Urinary bladder (tissue), 3 donors: ENCODE measurements at regions not wholly inside any gene's neighbourhood (a gene's known extent, or its start where the extent isn't known, plus 50 kb on each side); places are given as distances from the start of the nearest gene placed in this dataset.
"Not testable (repeated sequence)": the region's sequence is repeated elsewhere in the genome, so short reads cannot be mapped to it uniquely, and the experiment has no call there.

Experiments
- DNase-seq: peaks from one replicate; pipeline ENCODE4 v3.0.0-alpha.2; 2015; ENCODE audit errors: extremely low spot score
- H3K27ac ChIP-seq: one replicate; pipeline ENCODE4 v1.5.1; 2013; ENCODE audit warnings: low read depth, mild to moderate bottlenecking, moderate library complexity
- H3K36me3 ChIP-seq: one replicate; pipeline ENCODE4 v1.6.1; 2013; ENCODE audit warnings: mild to moderate bottlenecking, moderate library complexity; ENCODE audit not compliant: insufficient read depth
- H3K4me1 ChIP-seq: one replicate; pipeline ENCODE4 v1.6.1; 2013; ENCODE audit warnings: mild to moderate bottlenecking, moderate library complexity; ENCODE audit not compliant: insufficient read depth
- H3K4me3 ChIP-seq: one replicate; pipeline ENCODE4 v1.5.1; 2013; ENCODE audit warnings: low read depth, low read length
- WGBS: extraction: QIAGEN DNeasy Blood & Tissue Kit; methylation state at CpG from one replicate; pipeline ENCODE4 v1.1.7; 2013; 5-methylcytosine and 5-hydroxymethylcytosine counted together
- donor health status: healthy with polysubstance abuse.
- donor health status: healthy.

- 12% methylated on average over 45 of the region's 48 CpGs for WGBS
- H3K4me3 ChIP-seq: peak overlapping the region; percentile 15
- not testable (repeated sequence) for DNase-seq, H3K27ac ChIP-seq, H3K4me1 ChIP-seq, H3K36me3 ChIP-seq
Observed at GRCh38 chr11:71638801-71639519, 56.3 kb upstream of the KRTAP5-11 start.

GRCh38 chr11:71639520-71639849 lies 56.8 kb upstream of the KRTAP5-11 start:
- H3K27ac ChIP-seq, H3K4me1 ChIP-seq, DNase-seq, H3K36me3 ChIP-seq: not testable (repeated sequence)
- WGBS: under 1% methylated on average over 31 of the region's 32 CpGs
- peak overlapping the region; percentile 15 for H3K4me3 ChIP-seq

GRCh38 chr11:71639916-71640315 lies 57.2 kb upstream of the KRTAP5-11 start:
- not testable (repeated sequence) for H3K4me1 ChIP-seq, H3K27ac ChIP-seq, H3K36me3 ChIP-seq, DNase-seq
- H3K4me3 ChIP-seq: peak overlapping the region; percentile 15
- 6% methylated on average over 10 of the region's 19 CpGs for WGBS

GRCh38 chr11:71647078-71647477 lies 64.4 kb upstream of the KRTAP5-11 start:
- not testable (repeated sequence) for H3K27ac ChIP-seq, DNase-seq, H3K4me1 ChIP-seq, H3K4me3 ChIP-seq, H3K36me3 ChIP-seq
- WGBS: 63% methylated on average over 5 of the region's 5 CpGs

- DNase-seq, H3K4me3 ChIP-seq, H3K27ac ChIP-seq, H3K4me1 ChIP-seq, H3K36me3 ChIP-seq: not testable (repeated sequence)
- WGBS: 89% methylated on average over 5 of the region's 5 CpGs
Observed at GRCh38 chr11:71652998-71653397, 70.3 kb upstream of the KRTAP5-11 start.

- H3K27ac ChIP-seq, H3K36me3 ChIP-seq, H3K4me1 ChIP-seq, H3K4me3 ChIP-seq, DNase-seq: not testable (repeated sequence)
- 88% methylated on average over 3 of the region's 3 CpGs for WGBS
Observed at GRCh38 chr11:71654423-71654822, 71.7 kb upstream of the KRTAP5-11 start.

- WGBS: 42% methylated on average over 7 of the region's 7 CpGs
- H3K4me3 ChIP-seq, H3K27ac ChIP-seq, H3K4me1 ChIP-seq, H3K36me3 ChIP-seq, DNase-seq: not testable (repeated sequence)
Observed at GRCh38 chr11:71655041-71655440, 72.4 kb upstream of the KRTAP5-11 start.

- H3K36me3 ChIP-seq, H3K27ac ChIP-seq, H3K4me3 ChIP-seq, DNase-seq, H3K4me1 ChIP-seq: not testable (repeated sequence)
- 47% methylated on average over 4 of the region's 5 CpGs for WGBS
Observed at GRCh38 chr11:71656513-71656912, 73.8 kb upstream of the KRTAP5-11 start.

- WGBS: 54% methylated on average over 3 of the region's 3 CpGs
- not testable (repeated sequence) for H3K4me1 ChIP-seq, DNase-seq, H3K4me3 ChIP-seq, H3K27ac ChIP-seq, H3K36me3 ChIP-seq
Observed at GRCh38 chr11:71664941-71665340, 82.3 kb upstream of the KRTAP5-11 start.

GRCh38 chr11:71698110-71698509 lies 115.4 kb upstream of the KRTAP5-11 start:
- not testable (repeated sequence) for DNase-seq, H3K27ac ChIP-seq, H3K4me1 ChIP-seq, H3K36me3 ChIP-seq, H3K4me3 ChIP-seq

GRCh38 chr11:71698961-71699360 lies 116.3 kb upstream of the KRTAP5-11 start:
- 71% methylated on average over 2 of the region's 2 CpGs for WGBS
- not testable (repeated sequence) for DNase-seq, H3K4me3 ChIP-seq, H3K27ac ChIP-seq, H3K4me1 ChIP-seq, H3K36me3 ChIP-seq

GRCh38 chr11:71701435-71702291 lies 119.0 kb upstream of the KRTAP5-11 start:
- not testable (repeated sequence) for H3K27ac ChIP-seq, H3K36me3 ChIP-seq, H3K4me3 ChIP-seq, DNase-seq, H3K4me1 ChIP-seq
- 53% methylated on average over 3 of the region's 3 CpGs for WGBS

GRCh38 chr11:71705086-71705737 lies 122.5 kb upstream of the KRTAP5-11 start:
- WGBS: 85% methylated on average over 2 of the region's 3 CpGs
- not testable (repeated sequence) for H3K36me3 ChIP-seq, DNase-seq, H3K4me1 ChIP-seq, H3K27ac ChIP-seq, H3K4me3 ChIP-seq
